Smooth muscle cell (in vitro differentiated cells): ENCODE measurements at regions not wholly inside any gene's neighbourhood (a gene's known extent, or its start where the extent isn't known, plus 50 kb on each side); places are given as distances from the start of the nearest gene placed in this dataset.

Experiments used
- DNase-seq: peaks from one replicate; lab custom pipeline; 2025; ENCODE audit not compliant: unreplicated experiment; lab: John Stamatoyannopoulos, UW
- H2AFZ ChIP-seq: fragments of 200-600 bp; sonication (generic); 2 replicates; pipeline ENCODE4 v1.6.0; 2016; ENCODE audit warnings: antibody characterized with exemption, low read depth, mild to moderate bottlenecking
- H3F3A ChIP-seq: fragments of 200-600 bp; sonication (generic); 2 replicates; pipeline ENCODE4 v1.6.0; 2017; ENCODE audit warnings: antibody characterized with exemption, low read depth
- H3K27ac ChIP-seq: fragments of 200-600 bp; sonication (generic); 2 replicates; pipeline ENCODE4 v1.5.1; 2016; ENCODE audit warnings: low read depth, mild to moderate bottlenecking
- H3K27me3 ChIP-seq: fragments of 200-600 bp; sonication (generic); 2 replicates; pipeline ENCODE4 v1.6.1; 2016; ENCODE audit warnings: low read depth, mild to moderate bottlenecking
- H3K36me3 ChIP-seq: fragments of 200-600 bp; sonication (generic); 2 replicates; pipeline ENCODE4 v1.5.1; 2016; ENCODE audit warnings: low read depth
- H3K4me1 ChIP-seq: fragments of 200-600 bp; sonication (generic); 2 replicates; pipeline ENCODE4 v1.5.1; 2016; ENCODE audit warnings: low read depth
- H3K4me2 ChIP-seq: fragments of 200-600 bp; sonication (generic); 2 replicates; pipeline ENCODE4 v1.6.0; 2016; ENCODE audit warnings: mild to moderate bottlenecking
- H3K4me3 ChIP-seq: fragments of 200-600 bp; sonication (generic); 2 replicates; pipeline ENCODE4 v1.5.1; 2016; ENCODE audit warnings: mild to moderate bottlenecking
- H3K79me2 ChIP-seq: fragments of 200-600 bp; sonication (generic); 2 replicates; pipeline ENCODE4 v1.6.0; 2016; ENCODE audit warnings: low read depth, mild to moderate bottlenecking
- H3K9ac ChIP-seq: fragments of 200-600 bp; sonication (generic); 2 replicates; pipeline ENCODE4 v1.6.0; 2016; ENCODE audit warnings: low read depth
- H3K9me3 ChIP-seq: fragments of 200-600 bp; sonication (generic); replicated peaks from 2 replicates; pipeline ENCODE4 v1.5.1; 2016; ENCODE audit warnings: low read depth
- H4K20me1 ChIP-seq: fragments of 200-600 bp; sonication (generic); 2 replicates; pipeline ENCODE4 v1.6.0; 2016; ENCODE audit warnings: low read depth
- WGBS: methylation state at CpG from one replicate; pipeline ENCODE4 v1.1.7; 2016; ENCODE audit warnings: low lambda C conversion rate; 5-methylcytosine and 5-hydroxymethylcytosine counted together
- TF ChIP-seq, protein P1 (sequence below): fragments of 200-600 bp; sonication (generic); IDR thresholded peaks from 2 replicates; pipeline ENCODE4 v1.5.1; 2017; ENCODE audit warnings: borderline replicate concordance, mild to moderate bottlenecking, antibody characterized with exemption; ENCODE audit not compliant: insufficient read depth, poor library complexity, severe bottlenecking

DNA sequence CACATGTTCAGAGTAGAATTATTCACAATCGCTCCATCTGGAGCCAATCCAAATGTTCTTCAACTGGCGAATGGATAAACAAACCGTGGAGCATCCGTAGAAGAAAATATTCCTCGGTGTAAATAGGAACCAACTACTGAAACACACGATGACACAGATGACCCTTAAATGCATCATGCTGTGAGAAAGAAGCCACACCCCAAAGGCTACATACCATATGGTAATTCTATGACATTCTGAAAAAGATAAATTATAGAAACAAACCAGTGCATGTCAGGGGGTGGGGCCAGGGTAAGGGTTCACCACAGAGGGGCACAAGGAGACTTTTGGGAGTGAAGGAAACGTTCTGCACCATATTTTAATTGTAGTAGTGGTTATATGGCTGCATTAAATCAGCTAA is 312.2 kb upstream of the SMIM21 start:
- no peak overlapping the region for H3K27ac ChIP-seq
- H3K4me1 ChIP-seq: no peaks in the 10 kb centered on the region
- no peaks in the 10 kb centered on the region for H3K36me3 ChIP-seq
- no peaks in the 10 kb centered on the region for H3F3A ChIP-seq
- 76% methylated on average over 7 of the region's 7 CpGs for WGBS
- H3K4me2 ChIP-seq: no peak overlapping the region
- H3K9me3 ChIP-seq: no peaks in the 10 kb centered on the region
- no peak overlapping the region for H2AFZ ChIP-seq
- H3K9ac ChIP-seq: no peak overlapping the region
- H4K20me1 ChIP-seq: no peaks in the 10 kb centered on the region
- H3K79me2 ChIP-seq: no peaks in the 10 kb centered on the region
- no peak overlapping the region for H3K4me3 ChIP-seq
- no peaks in the 10 kb centered on the region for H3K27me3 ChIP-seq
- DNase-seq: no peak
- TF ChIP-seq, protein P1, sequence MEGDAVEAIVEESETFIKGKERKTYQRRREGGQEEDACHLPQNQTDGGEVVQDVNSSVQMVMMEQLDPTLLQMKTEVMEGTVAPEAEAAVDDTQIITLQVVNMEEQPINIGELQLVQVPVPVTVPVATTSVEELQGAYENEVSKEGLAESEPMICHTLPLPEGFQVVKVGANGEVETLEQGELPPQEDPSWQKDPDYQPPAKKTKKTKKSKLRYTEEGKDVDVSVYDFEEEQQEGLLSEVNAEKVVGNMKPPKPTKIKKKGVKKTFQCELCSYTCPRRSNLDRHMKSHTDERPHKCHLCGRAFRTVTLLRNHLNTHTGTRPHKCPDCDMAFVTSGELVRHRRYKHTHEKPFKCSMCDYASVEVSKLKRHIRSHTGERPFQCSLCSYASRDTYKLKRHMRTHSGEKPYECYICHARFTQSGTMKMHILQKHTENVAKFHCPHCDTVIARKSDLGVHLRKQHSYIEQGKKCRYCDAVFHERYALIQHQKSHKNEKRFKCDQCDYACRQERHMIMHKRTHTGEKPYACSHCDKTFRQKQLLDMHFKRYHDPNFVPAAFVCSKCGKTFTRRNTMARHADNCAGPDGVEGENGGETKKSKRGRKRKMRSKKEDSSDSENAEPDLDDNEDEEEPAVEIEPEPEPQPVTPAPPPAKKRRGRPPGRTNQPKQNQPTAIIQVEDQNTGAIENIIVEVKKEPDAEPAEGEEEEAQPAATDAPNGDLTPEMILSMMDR: no peak

DNA sequence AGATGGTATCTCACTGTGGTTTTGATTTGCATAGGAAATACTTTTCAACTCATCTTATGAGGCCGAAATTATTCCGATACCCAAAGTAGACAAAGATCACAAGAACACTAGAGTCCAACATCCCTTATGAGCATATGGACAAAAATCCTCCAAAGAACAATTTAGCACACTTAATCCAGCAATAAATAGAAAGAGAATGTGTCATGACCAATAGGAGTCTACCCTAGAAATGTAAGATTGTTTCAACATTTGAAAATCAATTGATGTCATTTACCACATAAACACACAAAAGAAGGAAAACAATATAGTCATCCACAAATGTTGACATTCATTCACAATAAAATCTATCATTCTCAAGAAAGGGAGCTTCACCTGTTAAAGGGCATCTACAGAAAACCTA is 307.8 kb upstream of the SMIM21 start:
- no peak for DNase-seq
- no peaks in the 10 kb centered on the region for H4K20me1 ChIP-seq
- no peaks in the 10 kb centered on the region for H3K36me3 ChIP-seq
- WGBS: 98% methylated on average over 2 of the region's 2 CpGs
- H3K27ac ChIP-seq: no peak overlapping the region
- no peak overlapping the region for H3K4me3 ChIP-seq
- no peaks in the 10 kb centered on the region for H3K27me3 ChIP-seq
- H3F3A ChIP-seq: no peaks in the 10 kb centered on the region
- H3K9ac ChIP-seq: no peak overlapping the region
- TF ChIP-seq, protein P1: no peak
- no peaks in the 10 kb centered on the region for H3K9me3 ChIP-seq
- no peaks in the 10 kb centered on the region for H3K79me2 ChIP-seq
- no peaks in the 10 kb centered on the region for H3K4me1 ChIP-seq
- no peak overlapping the region for H3K4me2 ChIP-seq
- H2AFZ ChIP-seq: no peak overlapping the region

DNA sequence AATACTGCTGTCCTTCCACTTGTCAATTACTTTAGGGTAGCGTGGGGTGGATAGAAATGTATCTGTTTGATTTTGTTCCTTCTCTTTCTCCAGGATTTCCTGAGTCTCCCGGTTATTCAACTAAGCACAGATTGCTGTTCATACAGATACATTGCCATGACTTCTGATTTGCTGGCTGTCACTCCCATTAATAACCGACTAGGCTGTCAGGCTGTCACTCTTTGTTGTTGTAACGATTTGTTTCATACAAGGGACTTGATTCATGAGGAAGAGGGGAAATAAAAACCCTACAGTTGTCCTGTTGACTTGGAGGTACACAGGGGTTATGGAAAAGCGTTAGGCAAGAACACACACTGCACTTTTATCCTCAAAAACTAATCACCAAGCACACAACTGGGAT is 302.7 kb upstream of the SMIM21 start:
- TF ChIP-seq, protein P1: no peak
- WGBS: 69% methylated on average over 5 of the region's 5 CpGs
- DNase-seq: no peak

DNA sequence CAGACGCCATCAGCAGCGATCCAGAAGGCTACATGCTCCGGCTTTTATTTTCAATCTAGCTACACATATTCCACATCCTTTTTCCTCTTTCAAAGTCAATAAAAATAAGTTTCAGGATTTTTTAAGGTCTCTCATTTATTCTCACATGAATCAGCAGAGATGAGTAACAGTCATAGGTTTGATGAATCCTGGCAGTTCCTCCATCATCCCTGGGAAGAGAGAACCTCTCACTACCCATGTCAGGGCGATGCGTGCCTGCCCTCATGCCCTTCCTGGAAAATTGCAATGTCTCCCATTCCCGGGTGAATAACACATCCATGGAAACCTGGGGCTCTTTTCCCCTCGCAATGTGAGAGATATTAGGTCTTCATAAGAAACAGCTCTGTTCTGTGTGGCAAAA is 301.1 kb upstream of the SMIM21 start:
- WGBS: 93% methylated on average over 7 of the region's 7 CpGs
- Histone ChIP-seq H3K4me1 (no peaks in the 10 kb centered on the region), H3K9me3 (no peaks in the 10 kb centered on the region), H3K4me2 (no peak overlapping the region), H3F3A (no peaks in the 10 kb centered on the region), H2AFZ (no peak overlapping the region), H3K4me3 (no peak overlapping the region), H3K36me3 (no peaks in the 10 kb centered on the region), H3K27me3 (no peaks in the 10 kb centered on the region), H3K79me2 (no peaks in the 10 kb centered on the region), H4K20me1 (no peaks in the 10 kb centered on the region), H3K9ac (no peak overlapping the region), H3K27ac (no peak overlapping the region)
- DNase-seq: no peak
- TF ChIP-seq, protein P1: no peak

More for the DNA sequence above, 302.7 kb upstream of the SMIM21 start:
- Histone ChIP-seq H3K27me3 (no peaks in the 10 kb centered on the region), H4K20me1 (no peaks in the 10 kb centered on the region), H3K4me3 (no peak overlapping the region), H3K4me1 (no peaks in the 10 kb centered on the region), H3K4me2 (no peak overlapping the region), H3K9ac (no peak overlapping the region), H3K79me2 (no peaks in the 10 kb centered on the region), H3K27ac (no peak overlapping the region), H2AFZ (peak overlapping the region; percentile 12), H3K9me3 (no peaks in the 10 kb centered on the region), H3K36me3 (no peaks in the 10 kb centered on the region), H3F3A (no peaks in the 10 kb centered on the region)
